CD14-positive monocyte (primary cell): ENCODE measurements at regions not wholly inside any gene's neighbourhood (a gene's known extent, or its start where the extent isn't known, plus 50 kb on each side); places are given as distances from the start of the nearest gene placed in this dataset.

Source experiments
- DNase-seq, 3 donors: peaks; one replicate each; pipeline ENCODE4 v3.0.0-alpha.2; 2011 to 2022
- H2AFZ ChIP-seq: 2 replicates; pipeline ENCODE4 v1.6.0; 2012; ENCODE audit warnings: mild to moderate bottlenecking, low read depth, low read length, inconsistent platforms; ENCODE audit not compliant: insufficient read depth, poor library complexity, severe bottlenecking
- H3K27ac ChIP-seq, 2 donors: 1 replicate in 1 of 2; 2 replicates in 1 of 2; pipeline ENCODE4 v1.5.1; 2012 to 2013; ENCODE audit warnings: low read length in 2 of 2, control low read depth in 1 of 2, inconsistent platforms in 1 of 2, low read depth in 1 of 2, mild to moderate bottlenecking in 1 of 2
- H3K27me3 ChIP-seq, 2 donors: one replicate each; pipeline versions ENCODE4 v1.6.0 to v1.6.1; 2011 to 2013; ENCODE audit warnings: low read length in 2 of 2; ENCODE audit not compliant: control insufficient read depth in 2 of 2, insufficient read depth in 2 of 2
- H3K36me3 ChIP-seq, 2 donors: replicated peaks in 1 of 2; 1 replicate in 1 of 2; 2 replicates in 1 of 2; pipeline versions ENCODE4 v1.5.1 to v1.6.1; 2012 to 2013; ENCODE audit warnings: low read length in 2 of 2, control low read depth in 1 of 2, inconsistent platforms in 1 of 2, mild to moderate bottlenecking in 1 of 2; ENCODE audit not compliant: insufficient read depth in 2 of 2, control insufficient read depth in 1 of 2
- H3K4me1 ChIP-seq, 2 donors: 1 replicate in 1 of 2; 2 replicates in 1 of 2; pipeline versions ENCODE4 v1.5.1 to v1.6.1; 2012 to 2013; ENCODE audit warnings: low read length in 2 of 2, control low read depth in 1 of 2, inconsistent platforms in 1 of 2, mild to moderate bottlenecking in 1 of 2, moderate library complexity in 1 of 2; ENCODE audit not compliant: insufficient read depth in 2 of 2, control insufficient read depth in 1 of 2
- H3K4me2 ChIP-seq: replicated peaks from 2 replicates; pipeline ENCODE3; 2012; ENCODE audit warnings: low read length, moderate library complexity, mild to moderate bottlenecking; ENCODE audit not compliant: poor library complexity, severe bottlenecking; ENCODE audit errors: extremely low read depth
- H3K4me3 ChIP-seq, 3 experiments: fragments of 200-600 bp in 1 of 3; sonication (generic) in 1 of 3; replicated peaks in 1 of 3; 1 replicate in 2 of 3; 2 replicates in 1 of 3; pipeline ENCODE4 v1.5.1; 2011 to 2013; ENCODE audit warnings: low read length in 3 of 3, mild to moderate bottlenecking in 3 of 3, control low read depth in 2 of 3, low read depth in 2 of 3, inconsistent platforms in 1 of 3, moderate library complexity in 1 of 3
- H3K79me2 ChIP-seq: 2 replicates; pipeline ENCODE4 v1.6.0; 2012; ENCODE audit warnings: mild to moderate bottlenecking, control low read depth, inconsistent platforms, low read length, moderate library complexity; ENCODE audit not compliant: insufficient read depth
- H3K9ac ChIP-seq: 2 replicates; pipeline ENCODE4 v1.6.0; 2017; ENCODE audit warnings: low read length, mild to moderate bottlenecking; ENCODE audit not compliant: insufficient read depth, poor library complexity, severe bottlenecking
- H3K9me3 ChIP-seq, 2 donors: replicated peaks in 1 of 2; 1 replicate in 1 of 2; 2 replicates in 1 of 2; pipeline versions ENCODE4 v1.5.1 to v1.6.1; 2012 to 2013; ENCODE audit warnings: low read length in 2 of 2, control low read depth in 1 of 2; ENCODE audit not compliant: control insufficient read depth in 1 of 2, insufficient read depth in 1 of 2
- H4K20me1 ChIP-seq: 2 replicates; pipeline ENCODE4 v1.6.0; 2012; ENCODE audit warnings: mild to moderate bottlenecking, low read length, control low read depth, moderate library complexity; ENCODE audit not compliant: insufficient read depth
- H3K27ac Mint-ChIP-seq, 7 donors: one replicate each; pipeline ENCODE4 v1.8.0; 2020; ENCODE audit warnings: mild to moderate bottlenecking in 7 of 7, mixed read lengths in 7 of 7, moderate library complexity in 6 of 7, inconsistent platforms in 2 of 7
- H3K27me3 Mint-ChIP-seq, 3 donors: one replicate each; pipeline ENCODE4 v1.8.0; 2021 to 2022; ENCODE audit warnings: low read depth in 3 of 3, mild to moderate bottlenecking in 3 of 3, mixed read lengths in 3 of 3, moderate library complexity in 3 of 3, inconsistent platforms in 1 of 3
- H3K36me3 Mint-ChIP-seq, 2 donors: one replicate each; pipeline ENCODE4 v1.8.0; 2020; ENCODE audit warnings: mixed read lengths in 2 of 2, inconsistent platforms in 1 of 2, mild to moderate bottlenecking in 1 of 2
- H3K4me1 Mint-ChIP-seq: one replicate; pipeline ENCODE4 v1.8.0; 2020; ENCODE audit warnings: mild to moderate bottlenecking, mixed read lengths
- H3K4me3 Mint-ChIP-seq, 2 donors: one replicate each; pipeline ENCODE4 v1.8.0; 2020; ENCODE audit warnings: mild to moderate bottlenecking in 2 of 2, mixed read lengths in 2 of 2, moderate library complexity in 1 of 2
- H3K9me3 Mint-ChIP-seq, 7 donors: one replicate each; pipeline ENCODE4 v1.8.0; 2020 to 2022; ENCODE audit warnings: mixed read lengths in 7 of 7, mild to moderate bottlenecking in 6 of 7, moderate library complexity in 6 of 7, inconsistent platforms in 2 of 7
- CTCF ChIP-seq: fragments of 200-600 bp; IDR thresholded peaks from one replicate; pipeline ENCODE4 v1.8.0; 2022; ENCODE audit warnings: antibody characterized with exemption, mild to moderate bottlenecking
- WGBS: methylation state at CpG from one replicate; pipeline ENCODE4 v1.1.5; 2013; ENCODE audit warnings: missing lambda C conversion rate; ENCODE audit not compliant: insufficient coverage; 5-methylcytosine and 5-hydroxymethylcytosine counted together
- intact Hi-C, 2 donors: fragments of 100-400 bp; cut with micrococcal nuclease; formaldehyde crosslinking; loops; one replicate each; pipeline versions ENCODE4 v1.15.0 to v1.15.1; 2023

- Mint-ChIP-seq H3K4me3 (no peak overlapping the region), H3K9me3 (no peaks in the 10 kb centered on the region), H3K27me3 (peaks cover 5 to 9% (median 6%) of the 10 kb centered on the region in 3 donors), H3K36me3 (no peaks in the 10 kb centered on the region), H3K4me1 (no peaks in the 10 kb centered on the region), H3K27ac (peak overlapping the region in 1 of 7 donors; percentile 14)
- Histone ChIP-seq H3K36me3 (no peaks in the 10 kb centered on the region), H3K9ac (no peak overlapping the region), H3K27me3 (no peaks in the 10 kb centered on the region), H2AFZ (no peak overlapping the region), H3K4me1 (no peaks in the 10 kb centered on the region), H3K79me2 (no peaks in the 10 kb centered on the region), H4K20me1 (no peaks in the 10 kb centered on the region), H3K4me2 (no peak overlapping the region), H3K27ac (no peak overlapping the region), H3K9me3 (no peaks in the 10 kb centered on the region), H3K4me3 (no peak overlapping the region)
- 94% methylated on average over 5 of the region's 6 CpGs for WGBS
- intact Hi-C loops = no loop called here
- no peak for DNase-seq
- TF ChIP-seq CTCF = no peak
Measured at GRCh38 chr10:128852902-128853301, 614.1 kb upstream of the MGMT start.

GRCh38 chr10:128853537-128853936, 613.5 kb upstream of the MGMT start:
- H2AFZ ChIP-seq = no peak overlapping the region
- Mint-ChIP-seq H3K4me1 (no peaks in the 10 kb centered on the region), H3K27me3 (peaks cover 5 to 9% (median 6%) of the 10 kb centered on the region in 3 donors), H3K27ac (no peak overlapping the region), H3K36me3 (no peaks in the 10 kb centered on the region), H3K9me3 (no peaks in the 10 kb centered on the region), H3K4me3 (no peak overlapping the region)
- H4K20me1 ChIP-seq = no peaks in the 10 kb centered on the region
- no peaks in the 10 kb centered on the region for H3K9me3 ChIP-seq
- H3K27ac ChIP-seq = no peak overlapping the region
- H3K4me1 ChIP-seq = no peaks in the 10 kb centered on the region
- H3K27me3 ChIP-seq = no peaks in the 10 kb centered on the region
- no CpG with 5 or more reads among the region's 8 CpGs for WGBS
- H3K36me3 ChIP-seq = no peaks in the 10 kb centered on the region
- no peak for DNase-seq
- H3K4me3 ChIP-seq = no peak overlapping the region
- H3K79me2 ChIP-seq = no peaks in the 10 kb centered on the region
- H3K4me2 ChIP-seq = no peak overlapping the region
- no peak overlapping the region for H3K9ac ChIP-seq
- intact Hi-C loops = no loop called here
- TF ChIP-seq CTCF = no peak
